ENCODE measurements at regions not wholly inside any gene's neighbourhood (a gene's known extent, or its start where the extent isn't known, plus 50 kb on each side); places are given as distances from the start of the nearest gene placed in this dataset.

- intact Hi-C loops (cut with micrococcal nuclease), result no loop called here
- ChIA-PET POLR2A (interaction anchor here (0.9 kb wide), 1 partner anchor 9 kb away, joined by 3 read pairs; no protein-coding TSS in a partner anchor), CTCF (no interaction called here)
- H3K4me3 Mint-ChIP-seq (ENCODE audit: unreplicated experiment), result no peak overlapping the region
- BruUV-seq (replicated peaks), result no TSS peak
- no peak for TF ChIP-seq CTCF (IDR thresholded peaks at IDR 0.05; ENCODE audit: unreplicated experiment)
- DNase-seq (ENCODE audit: unreplicated experiment), result no peak
- H3K36me3 Mint-ChIP-seq (ENCODE audit: insufficient read depth, unreplicated experiment), result no peaks in the 10 kb centered on the region
- H3K27me3 Mint-ChIP-seq (ENCODE audit: insufficient read depth, unreplicated experiment), result no peaks in the 10 kb centered on the region
- no peaks in the 10 kb centered on the region for H3K4me1 Mint-ChIP-seq (ENCODE audit: insufficient read depth, unreplicated experiment)
- H3K9me3 Mint-ChIP-seq (ENCODE audit: unreplicated experiment), result no peaks in the 10 kb centered on the region
- H3K27ac Mint-ChIP-seq (ENCODE audit: low read depth, unreplicated experiment), result no peak overlapping the region
Measured at GRCh38 chr10:4086131-4086898, 301.3 kb upstream of the KLF6 start.

GRCh38 chr10:4083509-4084003, 298.5 kb upstream of the KLF6 start:
- no peaks in the 10 kb centered on the region for H3K4me1 Mint-ChIP-seq (ENCODE audit: insufficient read depth, unreplicated experiment)

GRCh38 chr10:4082861-4083260, 297.9 kb upstream of the KLF6 start:
- Mint-ChIP-seq H3K36me3 (ENCODE audit: insufficient read depth, unreplicated experiment) (no peaks in the 10 kb centered on the region), H3K4me1 (ENCODE audit: insufficient read depth, unreplicated experiment) (peaks cover 2% of the 10 kb centered on the region), H3K27me3 (ENCODE audit: insufficient read depth, unreplicated experiment) (no peaks in the 10 kb centered on the region), H3K9me3 (ENCODE audit: unreplicated experiment) (no peaks in the 10 kb centered on the region), H3K4me3 (ENCODE audit: unreplicated experiment) (no peak overlapping the region), H3K27ac (ENCODE audit: low read depth, unreplicated experiment) (no peak overlapping the region)
- intact Hi-C loops (cut with micrococcal nuclease), result no loop called here
- no TSS peak for BruUV-seq (replicated peaks)
- CTCF ChIA-PET, result no interaction called here
- no peak for DNase-seq (ENCODE audit: unreplicated experiment)
- POLR2A ChIA-PET, result interaction anchor here (1.5 kb wide), 1 partner anchor 8 kb away, joined by 7 read pairs; no protein-coding TSS in a partner anchor
- TF ChIP-seq CTCF (IDR thresholded peaks at IDR 0.05; ENCODE audit: unreplicated experiment), result no peak

More at GRCh38 chr10:4083509-4084003, 298.5 kb upstream of the KLF6 start:
- H3K4me3 Mint-ChIP-seq (ENCODE audit: unreplicated experiment), result no peak overlapping the region
- ChIA-PET CTCF (interaction anchor here (0.7 kb wide), 1 partner anchor 614 kb away, joined by 4 read pairs; no protein-coding TSS in a partner anchor), POLR2A (interaction anchor here (0.6 to 1.5 kb wide), 2 partner anchors 9 to 704 kb away, joined by 3 to 7 read pairs; no protein-coding TSS in a partner anchor)
- H3K27me3 Mint-ChIP-seq (ENCODE audit: insufficient read depth, unreplicated experiment), result no peaks in the 10 kb centered on the region
- intact Hi-C loops (cut with micrococcal nuclease), result no loop called here
- H3K27ac Mint-ChIP-seq (ENCODE audit: low read depth, unreplicated experiment), result no peak overlapping the region
- no peak for DNase-seq (ENCODE audit: unreplicated experiment)
- H3K9me3 Mint-ChIP-seq (ENCODE audit: unreplicated experiment), result no peaks in the 10 kb centered on the region
- no peak for TF ChIP-seq CTCF (IDR thresholded peaks at IDR 0.05; ENCODE audit: unreplicated experiment)
- no TSS peak for BruUV-seq (replicated peaks)
- H3K36me3 Mint-ChIP-seq (ENCODE audit: insufficient read depth, unreplicated experiment), result no peaks in the 10 kb centered on the region

- intact Hi-C loops (cut with micrococcal nuclease), result no loop called here
- no peak for DNase-seq (ENCODE audit: unreplicated experiment)
- Mint-ChIP-seq H3K4me3 (ENCODE audit: unreplicated experiment) (no peak overlapping the region), H3K4me1 (ENCODE audit: insufficient read depth, unreplicated experiment) (peaks cover 4% of the 10 kb centered on the region), H3K36me3 (ENCODE audit: insufficient read depth, unreplicated experiment) (no peaks in the 10 kb centered on the region), H3K27me3 (ENCODE audit: insufficient read depth, unreplicated experiment) (no peaks in the 10 kb centered on the region), H3K27ac (ENCODE audit: low read depth, unreplicated experiment) (no peak overlapping the region), H3K9me3 (ENCODE audit: unreplicated experiment) (no peaks in the 10 kb centered on the region)
- no TSS peak for BruUV-seq (replicated peaks)
- no peak for TF ChIP-seq CTCF (IDR thresholded peaks at IDR 0.05; ENCODE audit: unreplicated experiment)
- POLR2A ChIA-PET, result interaction anchor here (0.7 kb wide), 1 partner anchor 100 kb away, joined by 4 read pairs; no protein-coding TSS in a partner anchor
- CTCF ChIA-PET, result no interaction called here
Measured at GRCh38 chr10:4081685-4082111, 296.7 kb upstream of the KLF6 start.
